ENCODE measurements at regions not wholly inside any gene's neighbourhood (a gene's known extent, or its start where the extent isn't known, plus 50 kb on each side); places are given as distances from the start of the nearest gene placed in this dataset.

DNA sequence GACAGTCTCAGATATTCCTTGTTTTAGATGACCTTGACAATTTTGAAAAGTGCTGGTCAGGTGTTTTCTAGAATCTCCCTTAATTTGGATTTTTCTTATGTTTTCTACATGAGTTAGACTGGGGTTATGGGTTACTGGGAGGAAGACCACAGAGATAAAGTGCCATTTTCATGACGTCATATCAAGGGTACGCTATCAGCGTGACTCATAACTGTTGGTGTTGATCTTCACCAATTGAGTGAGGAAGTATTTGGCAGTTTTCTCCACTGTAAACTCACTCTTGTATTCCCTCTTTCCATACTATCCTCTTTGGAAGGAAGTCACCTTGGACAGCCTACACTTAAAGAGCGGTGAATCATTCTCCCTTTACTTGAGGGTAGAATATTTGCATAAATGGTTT lies 56.9 kb downstream of the MAGEC1 start (continued):
- TF ChIP-seq ZNF124 (CRISPR knock-in tag; IDR thresholded peaks at IDR 0.05) (no peak), FOSL1 (tag; conservative IDR thresholded peaks at IDR 0.05) (0 out of 2 replicates have a peak, but pooled peaks have one; percentile 22), ATF7 (IDR thresholded peaks at IDR 0.05) (peak; percentile 66; the same call in 1 of the 2 replicates), TEAD4 (IDR thresholded peaks at IDR 0.05; ENCODE audit: low read length) (no peak), TEAD4 (CRISPR knock-in tag; IDR thresholded peaks at IDR 0.05; ENCODE audit: borderline replicate concordance) (no peak), ETV1 (tag; conservative IDR thresholded peaks at IDR 0.05; ENCODE audit: low read depth) (no peak), EP300 (IDR thresholded peaks at IDR 0.05; ENCODE audit: low read length) (no peak), SMC3 (conservative IDR thresholded peaks at IDR 0.05; ENCODE audit: insufficient read depth, low read depth, low read length) (no peak), FOXK2 (conservative IDR thresholded peaks at IDR 0.05 in 1 of 2, IDR thresholded peaks at IDR 0.05 in 1 of 2; ENCODE audit: low read depth in 2 of 2) (no peak), ZNF668 (CRISPR knock-in tag; IDR thresholded peaks at IDR 0.05) (no peak), JUNB (CRISPR knock-in tag; conservative IDR thresholded peaks at IDR 0.05) (peak; percentile 69), TAF1 (IDR thresholded peaks at IDR 0.05; ENCODE audit: control insufficient read depth, extremely low read depth, insufficient read depth, low read length, severe bottlenecking) (no peak), JUND (IDR thresholded peaks at IDR 0.05; ENCODE audit: borderline replicate concordance, low read depth, low read length) (peak; percentile 61; the same call in 1 of the 2 replicates), JUND (tag; IDR thresholded peaks at IDR 0.05; ENCODE audit: borderline replicate concordance, low read depth, low read length) (peak; percentile 87), RBM34 (IDR thresholded peaks at IDR 0.05; ENCODE audit: borderline replicate concordance, insufficient read depth, low read length) (no peak), NR2C1 (IDR thresholded peaks at IDR 0.05) (no peak), NR2C1 (tag; IDR thresholded peaks at IDR 0.05) (no peak), PHF20 (IDR thresholded peaks at IDR 0.05; ENCODE audit: partially characterized antibody) (no peak), CREM (IDR thresholded peaks at IDR 0.05; ENCODE audit: low read depth) (peak; percentile 62)
- TF ChIP-seq, protein P1, sequence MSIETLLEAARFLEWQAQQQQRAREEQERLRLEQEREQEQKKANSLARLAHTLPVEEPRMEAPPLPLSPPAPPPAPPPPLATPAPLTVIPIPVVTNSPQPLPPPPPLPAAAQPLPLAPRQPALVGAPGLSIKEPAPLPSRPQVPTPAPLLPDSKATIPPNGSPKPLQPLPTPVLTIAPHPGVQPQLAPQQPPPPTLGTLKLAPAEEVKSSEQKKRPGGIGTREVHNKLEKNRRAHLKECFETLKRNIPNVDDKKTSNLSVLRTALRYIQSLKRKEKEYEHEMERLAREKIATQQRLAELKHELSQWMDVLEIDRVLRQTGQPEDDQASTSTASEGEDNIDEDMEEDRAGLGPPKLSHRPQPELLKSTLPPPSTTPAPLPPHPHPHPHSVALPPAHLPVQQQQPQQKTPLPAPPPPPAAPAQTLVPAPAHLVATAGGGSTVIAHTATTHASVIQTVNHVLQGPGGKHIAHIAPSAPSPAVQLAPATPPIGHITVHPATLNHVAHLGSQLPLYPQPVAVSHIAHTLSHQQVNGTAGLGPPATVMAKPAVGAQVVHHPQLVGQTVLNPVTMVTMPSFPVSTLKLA (conservative IDR thresholded peaks at IDR 0.05): no peak
- TF ChIP-seq, protein P2, sequence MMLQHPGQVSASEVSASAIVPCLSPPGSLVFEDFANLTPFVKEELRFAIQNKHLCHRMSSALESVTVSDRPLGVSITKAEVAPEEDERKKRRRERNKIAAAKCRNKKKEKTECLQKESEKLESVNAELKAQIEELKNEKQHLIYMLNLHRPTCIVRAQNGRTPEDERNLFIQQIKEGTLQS (IDR thresholded peaks at IDR 0.05): peak; percentile 78
- TF ChIP-seq, protein P2 (CRISPR knock-in tag; conservative IDR thresholded peaks at IDR 0.05): no peak
- TF ChIP-seq, protein P3, sequence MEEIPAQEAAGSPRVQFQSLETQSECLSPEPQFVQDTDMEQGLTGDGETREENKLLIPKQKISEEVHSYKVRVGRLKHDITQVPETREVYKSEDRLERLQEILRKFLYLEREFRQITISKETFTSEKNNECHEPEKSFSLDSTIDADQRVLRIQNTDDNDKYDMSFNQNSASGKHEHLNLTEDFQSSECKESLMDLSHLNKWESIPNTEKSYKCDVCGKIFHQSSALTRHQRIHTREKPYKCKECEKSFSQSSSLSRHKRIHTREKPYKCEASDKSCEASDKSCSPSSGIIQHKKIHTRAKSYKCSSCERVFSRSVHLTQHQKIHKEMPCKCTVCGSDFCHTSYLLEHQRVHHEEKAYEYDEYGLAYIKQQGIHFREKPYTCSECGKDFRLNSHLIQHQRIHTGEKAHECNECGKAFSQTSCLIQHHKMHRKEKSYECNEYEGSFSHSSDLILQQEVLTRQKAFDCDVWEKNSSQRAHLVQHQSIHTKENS (CRISPR knock-in tag; IDR thresholded peaks at IDR 0.05): no peak
- TF ChIP-seq, protein P4, sequence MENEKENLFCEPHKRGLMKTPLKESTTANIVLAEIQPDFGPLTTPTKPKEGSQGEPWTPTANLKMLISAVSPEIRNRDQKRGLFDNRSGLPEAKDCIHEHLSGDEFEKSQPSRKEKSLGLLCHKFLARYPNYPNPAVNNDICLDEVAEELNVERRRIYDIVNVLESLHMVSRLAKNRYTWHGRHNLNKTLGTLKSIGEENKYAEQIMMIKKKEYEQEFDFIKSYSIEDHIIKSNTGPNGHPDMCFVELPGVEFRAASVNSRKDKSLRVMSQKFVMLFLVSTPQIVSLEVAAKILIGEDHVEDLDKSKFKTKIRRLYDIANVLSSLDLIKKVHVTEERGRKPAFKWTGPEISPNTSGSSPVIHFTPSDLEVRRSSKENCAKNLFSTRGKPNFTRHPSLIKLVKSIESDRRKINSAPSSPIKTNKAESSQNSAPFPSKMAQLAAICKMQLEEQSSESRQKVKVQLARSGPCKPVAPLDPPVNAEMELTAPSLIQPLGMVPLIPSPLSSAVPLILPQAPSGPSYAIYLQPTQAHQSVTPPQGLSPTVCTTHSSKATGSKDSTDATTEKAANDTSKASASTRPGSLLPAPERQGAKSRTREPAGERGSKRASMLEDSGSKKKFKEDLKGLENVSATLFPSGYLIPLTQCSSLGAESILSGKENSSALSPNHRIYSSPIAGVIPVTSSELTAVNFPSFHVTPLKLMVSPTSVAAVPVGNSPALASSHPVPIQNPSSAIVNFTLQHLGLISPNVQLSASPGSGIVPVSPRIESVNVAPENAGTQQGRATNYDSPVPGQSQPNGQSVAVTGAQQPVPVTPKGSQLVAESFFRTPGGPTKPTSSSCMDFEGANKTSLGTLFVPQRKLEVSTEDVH (IDR thresholded peaks at IDR 0.05; ENCODE audit: low read depth, partially characterized antibody): no peak

All from K562 (cell line).